ENCODE measurements at regions not wholly inside any gene's neighbourhood (a gene's known extent, or its start where the extent isn't known, plus 50 kb on each side); places are given as distances from the start of the nearest gene placed in this dataset.

DNA sequence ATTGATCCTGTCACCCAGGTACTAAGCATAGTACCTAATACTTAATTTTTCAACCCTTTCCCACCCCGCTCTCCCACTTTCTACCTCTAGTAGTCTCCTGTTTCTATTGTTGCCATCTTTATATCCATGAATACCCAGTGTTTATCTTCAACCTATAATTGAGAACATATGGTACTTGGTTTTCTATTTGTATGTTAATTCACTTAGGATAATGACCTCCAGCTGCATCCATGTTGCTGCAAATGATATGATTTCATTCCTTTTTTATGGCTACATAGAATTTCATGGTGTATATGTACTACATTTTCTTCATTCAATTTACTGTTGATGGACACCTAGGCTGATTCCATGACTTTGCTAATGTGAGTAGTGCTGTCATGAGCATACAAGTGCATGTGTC is 547.3 kb upstream of the NOVA1 start:
- no peaks in the 10 kb centered on the region for H3K4me1 ChIP-seq (ENCODE audit: insufficient read depth, low read length)
- H3K27me3 ChIP-seq (ENCODE audit: insufficient read depth, low read length, poor library complexity) = no peaks in the 10 kb centered on the region
- no peak overlapping the region for H3K27ac ChIP-seq (ENCODE audit: low read length)
- H3K36me3 ChIP-seq (ENCODE audit: insufficient read depth, low read length) = no peaks in the 10 kb centered on the region
- TF ChIP-seq, protein P1, sequence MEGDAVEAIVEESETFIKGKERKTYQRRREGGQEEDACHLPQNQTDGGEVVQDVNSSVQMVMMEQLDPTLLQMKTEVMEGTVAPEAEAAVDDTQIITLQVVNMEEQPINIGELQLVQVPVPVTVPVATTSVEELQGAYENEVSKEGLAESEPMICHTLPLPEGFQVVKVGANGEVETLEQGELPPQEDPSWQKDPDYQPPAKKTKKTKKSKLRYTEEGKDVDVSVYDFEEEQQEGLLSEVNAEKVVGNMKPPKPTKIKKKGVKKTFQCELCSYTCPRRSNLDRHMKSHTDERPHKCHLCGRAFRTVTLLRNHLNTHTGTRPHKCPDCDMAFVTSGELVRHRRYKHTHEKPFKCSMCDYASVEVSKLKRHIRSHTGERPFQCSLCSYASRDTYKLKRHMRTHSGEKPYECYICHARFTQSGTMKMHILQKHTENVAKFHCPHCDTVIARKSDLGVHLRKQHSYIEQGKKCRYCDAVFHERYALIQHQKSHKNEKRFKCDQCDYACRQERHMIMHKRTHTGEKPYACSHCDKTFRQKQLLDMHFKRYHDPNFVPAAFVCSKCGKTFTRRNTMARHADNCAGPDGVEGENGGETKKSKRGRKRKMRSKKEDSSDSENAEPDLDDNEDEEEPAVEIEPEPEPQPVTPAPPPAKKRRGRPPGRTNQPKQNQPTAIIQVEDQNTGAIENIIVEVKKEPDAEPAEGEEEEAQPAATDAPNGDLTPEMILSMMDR (IDR thresholded peaks at IDR 0.05; ENCODE audit: borderline replicate concordance, extremely low read depth, low read length, poor library complexity, severe bottlenecking) = no peak
- no peak for TF ChIP-seq EZH2 (IDR thresholded peaks at IDR 0.05; ENCODE audit: borderline replicate concordance, low read depth, low read length, severe bottlenecking)
- no peak overlapping the region for H3K4me3 ChIP-seq (ENCODE audit: low read depth in 1 of 2, low read length in 2 of 2)
- ATAC-seq (ENCODE audit: insufficient read depth, low read depth) = no peak
- no peak overlapping the region for H3K9ac ChIP-seq (ENCODE audit: low read depth, low read length)
- no peaks in the 10 kb centered on the region for H4K20me1 ChIP-seq (ENCODE audit: insufficient read depth, low read length)
- DNase-seq = no peak
- no peak overlapping the region for H2AFZ ChIP-seq (ENCODE audit: low read depth, low read length)
- H3K79me2 ChIP-seq (ENCODE audit: insufficient read depth, low read length) = no peaks in the 10 kb centered on the region
- no peaks in the 10 kb centered on the region for H3K9me3 ChIP-seq (ENCODE audit: insufficient read depth, low read length, severe bottlenecking)
- no peak overlapping the region for H3K4me2 ChIP-seq (ENCODE audit: insufficient read depth, low read length)

DNA sequence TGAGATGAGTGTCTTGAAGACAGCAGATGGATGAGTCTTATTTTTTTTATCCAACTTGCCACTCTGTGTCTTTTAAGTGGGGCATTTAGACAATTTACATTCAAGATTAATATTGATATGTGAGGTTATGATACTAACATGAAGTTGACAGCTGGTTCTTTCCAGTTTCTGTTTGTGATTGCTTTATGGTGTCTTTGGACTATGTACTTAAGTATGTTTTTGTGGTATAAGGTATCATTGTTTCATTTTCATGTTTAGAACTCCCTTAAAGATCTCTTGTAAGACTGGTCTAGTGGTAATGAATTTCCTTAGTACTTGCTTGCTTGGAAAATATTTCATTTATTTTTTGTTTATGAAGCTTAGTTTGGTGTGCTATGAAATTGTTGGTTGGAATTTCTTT is 550.3 kb upstream of the NOVA1 start:
- no peak overlapping the region for H2AFZ ChIP-seq (ENCODE audit: low read depth, low read length)
- H3K79me2 ChIP-seq (ENCODE audit: insufficient read depth, low read length) = no peaks in the 10 kb centered on the region
- no peak overlapping the region for H3K27ac ChIP-seq (ENCODE audit: low read length)
- H3K9ac ChIP-seq (ENCODE audit: low read depth, low read length) = no peak overlapping the region
- no peak for TF ChIP-seq EZH2 (IDR thresholded peaks at IDR 0.05; ENCODE audit: borderline replicate concordance, low read depth, low read length, severe bottlenecking)
- H3K4me3 ChIP-seq (ENCODE audit: low read depth in 1 of 2, low read length in 2 of 2) = no peak overlapping the region
- ATAC-seq (ENCODE audit: insufficient read depth, low read depth) (no peak), DNase-seq (no peak)
- no peaks in the 10 kb centered on the region for H3K27me3 ChIP-seq (ENCODE audit: insufficient read depth, low read length, poor library complexity)
- no peaks in the 10 kb centered on the region for H3K4me1 ChIP-seq (ENCODE audit: insufficient read depth, low read length)
- H3K4me2 ChIP-seq (ENCODE audit: insufficient read depth, low read length) = no peak overlapping the region
- H3K9me3 ChIP-seq (ENCODE audit: insufficient read depth, low read length, severe bottlenecking) = no peaks in the 10 kb centered on the region
- H3K36me3 ChIP-seq (ENCODE audit: insufficient read depth, low read length) = no peaks in the 10 kb centered on the region
- H4K20me1 ChIP-seq (ENCODE audit: insufficient read depth, low read length) = no peaks in the 10 kb centered on the region

DNA sequence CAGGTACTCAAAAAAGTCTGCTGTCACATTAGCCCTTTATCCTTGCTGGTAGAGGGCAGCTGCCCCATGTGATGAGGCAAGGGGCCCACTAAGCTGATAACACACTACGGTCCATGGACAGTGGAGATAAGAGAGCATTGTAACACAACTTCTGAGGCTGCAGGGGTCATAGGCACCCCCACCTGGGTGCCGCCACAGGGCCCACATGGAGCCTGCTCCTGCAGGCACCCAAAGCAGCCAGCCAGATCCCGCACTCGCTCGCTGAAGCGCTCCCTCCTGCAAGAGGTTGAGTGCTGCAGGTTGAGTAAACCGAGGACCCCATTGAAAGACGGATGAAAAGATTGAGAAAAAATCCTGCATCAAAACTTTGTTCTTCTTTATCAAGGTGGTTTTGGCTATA is 566.3 kb upstream of the NOVA1 start:
- no peaks in the 10 kb centered on the region for H3K4me1 ChIP-seq (ENCODE audit: insufficient read depth, low read length)
- H3K4me2 ChIP-seq (ENCODE audit: insufficient read depth, low read length) = no peak overlapping the region
- ATAC-seq (ENCODE audit: insufficient read depth, low read depth) = no peak
- no peak overlapping the region for H3K4me3 ChIP-seq (ENCODE audit: low read depth in 1 of 2, low read length in 2 of 2)
- DNase-seq = no peak
- H3K27me3 ChIP-seq (ENCODE audit: insufficient read depth, low read length, poor library complexity) = no peaks in the 10 kb centered on the region
- H3K36me3 ChIP-seq (ENCODE audit: insufficient read depth, low read length) = no peaks in the 10 kb centered on the region
- H3K9ac ChIP-seq (ENCODE audit: low read depth, low read length) = no peak overlapping the region
- H3K9me3 ChIP-seq (ENCODE audit: insufficient read depth, low read length, severe bottlenecking) = no peaks in the 10 kb centered on the region
- H2AFZ ChIP-seq (ENCODE audit: low read depth, low read length) = no peak overlapping the region
- TF ChIP-seq EZH2 (IDR thresholded peaks at IDR 0.05; ENCODE audit: borderline replicate concordance, low read depth, low read length, severe bottlenecking) = no peak
- TF ChIP-seq, protein P1 (IDR thresholded peaks at IDR 0.05; ENCODE audit: borderline replicate concordance, extremely low read depth, low read length, poor library complexity, severe bottlenecking) = no peak
- no peak overlapping the region for H3K27ac ChIP-seq (ENCODE audit: low read length)
- H3K79me2 ChIP-seq (ENCODE audit: insufficient read depth, low read length) = no peaks in the 10 kb centered on the region
- H4K20me1 ChIP-seq (ENCODE audit: insufficient read depth, low read length) = no peaks in the 10 kb centered on the region

DNA sequence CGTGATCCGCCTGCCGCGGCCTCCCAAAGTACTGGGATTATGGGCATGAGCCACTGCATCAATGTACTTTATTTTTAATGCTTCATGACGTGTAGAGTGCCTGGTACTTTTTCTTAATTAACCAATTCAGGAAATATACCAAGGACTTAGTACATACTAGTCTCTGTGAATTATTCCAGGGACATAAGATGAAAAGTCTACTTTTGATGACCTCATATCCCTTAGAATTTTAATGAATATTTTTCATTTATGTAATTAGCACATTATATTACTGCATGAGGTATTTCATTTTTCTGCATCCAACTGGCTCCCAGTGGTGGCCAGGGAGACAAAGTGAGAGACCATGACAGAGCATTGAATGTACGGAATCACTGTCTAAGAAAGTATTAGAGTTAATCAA is 577.7 kb upstream of the NOVA1 start:
- no peak overlapping the region for H2AFZ ChIP-seq (ENCODE audit: low read depth, low read length)
- no peaks in the 10 kb centered on the region for H4K20me1 ChIP-seq (ENCODE audit: insufficient read depth, low read length)
- H3K36me3 ChIP-seq (ENCODE audit: insufficient read depth, low read length) = no peaks in the 10 kb centered on the region
- H3K9ac ChIP-seq (ENCODE audit: low read depth, low read length) = no peak overlapping the region
- TF ChIP-seq EZH2 (IDR thresholded peaks at IDR 0.05; ENCODE audit: borderline replicate concordance, low read depth, low read length, severe bottlenecking) = no peak
- TF ChIP-seq, protein P1 (IDR thresholded peaks at IDR 0.05; ENCODE audit: borderline replicate concordance, extremely low read depth, low read length, poor library complexity, severe bottlenecking) = no peak
- H3K4me2 ChIP-seq (ENCODE audit: insufficient read depth, low read length) = no peak overlapping the region
- DNase-seq = no peak
- no peaks in the 10 kb centered on the region for H3K4me1 ChIP-seq (ENCODE audit: insufficient read depth, low read length)
- no peak overlapping the region for H3K27ac ChIP-seq (ENCODE audit: low read length)
- ATAC-seq (ENCODE audit: insufficient read depth, low read depth) = no peak
- H3K4me3 ChIP-seq (ENCODE audit: low read depth in 1 of 2, low read length in 2 of 2) = no peak overlapping the region
- no peaks in the 10 kb centered on the region for H3K9me3 ChIP-seq (ENCODE audit: insufficient read depth, low read length, severe bottlenecking)
- no peaks in the 10 kb centered on the region for H3K79me2 ChIP-seq (ENCODE audit: insufficient read depth, low read length)
- no peaks in the 10 kb centered on the region for H3K27me3 ChIP-seq (ENCODE audit: insufficient read depth, low read length, poor library complexity)
